Gastrocnemius medialis (tissue), 4 donors: ENCODE measurements at regions not wholly inside any gene's neighbourhood (a gene's known extent, or its start where the extent isn't known, plus 50 kb on each side); places are given as distances from the start of the nearest gene placed in this dataset.

Experiments
- POLR2A ChIP-seq, 2 donors: fragments of 450-650 bp; IDR thresholded peaks; one replicate each; pipeline ENCODE4 v1.6.1; 2017; ENCODE audit warnings: antibody characterized with exemption in 2 of 2, mild to moderate bottlenecking in 2 of 2, moderate library complexity in 2 of 2
- TF ChIP-seq, protein P1 (sequence below), 5 experiments: fragments of 450-650 bp in 3 of 5; fragments of 200-600 bp in 2 of 5; sonication (generic) in 2 of 5; IDR thresholded peaks in 4 of 5; conservative IDR thresholded peaks in 1 of 5; 1 replicate in 4 of 5; 2 replicates in 1 of 5; pipeline ENCODE4 v1.5.1; 2016 to 2019; ENCODE audit warnings: antibody characterized with exemption in 5 of 5, mild to moderate bottlenecking in 3 of 5, moderate library complexity in 3 of 5

DNA sequence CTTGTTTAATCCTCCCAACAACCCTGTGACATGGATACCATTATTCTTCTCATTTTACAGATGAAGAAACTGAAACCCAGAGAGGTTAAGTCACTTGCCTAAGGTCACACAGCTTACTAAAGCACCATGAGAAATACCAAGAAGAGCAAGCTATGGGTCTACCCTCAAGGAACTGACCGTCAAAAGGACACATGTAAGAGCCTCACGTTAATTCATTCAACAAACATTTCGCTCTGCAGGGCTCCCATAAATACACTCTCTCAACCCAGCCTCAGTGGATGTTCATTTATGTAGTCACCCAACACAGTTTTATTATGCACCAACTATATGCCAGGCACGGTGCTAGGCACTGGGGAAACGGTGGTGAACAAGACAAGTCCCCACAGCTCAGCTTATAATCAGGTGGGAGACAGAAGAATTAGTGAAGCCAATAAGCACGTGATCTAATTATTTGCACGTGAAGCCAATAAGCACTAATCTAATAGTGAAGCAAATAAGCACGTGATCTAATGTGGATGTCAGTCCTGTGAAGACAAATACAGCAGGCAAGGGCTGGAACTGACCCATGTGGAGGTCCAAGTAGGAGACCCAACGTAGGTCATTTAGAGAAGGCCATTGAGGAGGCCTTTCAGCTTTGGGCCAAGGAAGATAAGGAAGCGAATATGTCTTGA lies 52.1 kb upstream of the ZBTB40 start:
- TF ChIP-seq, protein P1, sequence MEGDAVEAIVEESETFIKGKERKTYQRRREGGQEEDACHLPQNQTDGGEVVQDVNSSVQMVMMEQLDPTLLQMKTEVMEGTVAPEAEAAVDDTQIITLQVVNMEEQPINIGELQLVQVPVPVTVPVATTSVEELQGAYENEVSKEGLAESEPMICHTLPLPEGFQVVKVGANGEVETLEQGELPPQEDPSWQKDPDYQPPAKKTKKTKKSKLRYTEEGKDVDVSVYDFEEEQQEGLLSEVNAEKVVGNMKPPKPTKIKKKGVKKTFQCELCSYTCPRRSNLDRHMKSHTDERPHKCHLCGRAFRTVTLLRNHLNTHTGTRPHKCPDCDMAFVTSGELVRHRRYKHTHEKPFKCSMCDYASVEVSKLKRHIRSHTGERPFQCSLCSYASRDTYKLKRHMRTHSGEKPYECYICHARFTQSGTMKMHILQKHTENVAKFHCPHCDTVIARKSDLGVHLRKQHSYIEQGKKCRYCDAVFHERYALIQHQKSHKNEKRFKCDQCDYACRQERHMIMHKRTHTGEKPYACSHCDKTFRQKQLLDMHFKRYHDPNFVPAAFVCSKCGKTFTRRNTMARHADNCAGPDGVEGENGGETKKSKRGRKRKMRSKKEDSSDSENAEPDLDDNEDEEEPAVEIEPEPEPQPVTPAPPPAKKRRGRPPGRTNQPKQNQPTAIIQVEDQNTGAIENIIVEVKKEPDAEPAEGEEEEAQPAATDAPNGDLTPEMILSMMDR (IDR thresholded peaks at IDR 0.05 in 4 of 5, conservative IDR thresholded peaks at IDR 0.05 in 1 of 5) = no peak
- TF ChIP-seq POLR2A (IDR thresholded peaks at IDR 0.05) = no peak
